ENCODE measurements at regions not wholly inside any gene's neighbourhood (a gene's known extent, or its start where the extent isn't known, plus 50 kb on each side); places are given as distances from the start of the nearest gene placed in this dataset.

- no peak for TF ChIP-seq CTCF (IDR thresholded peaks at IDR 0.05)
- no peak for TF ChIP-seq POLR2A (IDR thresholded peaks at IDR 0.05)
- no peak for TF ChIP-seq POLR2AphosphoS5 (IDR thresholded peaks at IDR 0.05)
Measured at GRCh38 chr14:58782011-58782410, 144.2 kb downstream of the DACT1 start.
